Calu3 (cell line): ENCODE measurements at regions not wholly inside any gene's neighbourhood (a gene's known extent, or its start where the extent isn't known, plus 50 kb on each side); places are given as distances from the start of the nearest gene placed in this dataset.

Source experiments
- BruUV-seq: library from RNA; stranded (reverse); fragments of 400-500 nt; replicated peaks from 2 replicates; lab custom pipeline; 2021; lab: Mats Ljungman, UMichigan
- CTCF ChIA-PET: fragments of 300-600 bp; sonication (Branson Sonifier 250); formaldehyde crosslinking; loops from one replicate; lab custom pipeline; 2022; ENCODE audit warnings: antibody characterized with exemption; lab: Charles Lee
- DNase-seq: peaks from one replicate; pipeline ENCODE4 v3.0.0; 2022
- H3K27ac Mint-ChIP-seq: one replicate; pipeline ENCODE4 v1.8.0; 2022; ENCODE audit warnings: mixed read lengths; ENCODE audit not compliant: unreplicated experiment
- H3K27me3 Mint-ChIP-seq: one replicate; pipeline ENCODE4 v1.8.0; 2022; ENCODE audit warnings: mixed read lengths; ENCODE audit not compliant: unreplicated experiment
- H3K36me3 Mint-ChIP-seq: one replicate; pipeline ENCODE4 v1.8.0; 2022; ENCODE audit warnings: mild to moderate bottlenecking, moderate library complexity, mixed read lengths; ENCODE audit not compliant: insufficient read depth, unreplicated experiment
- H3K4me1 Mint-ChIP-seq: one replicate; pipeline ENCODE4 v1.8.0; 2022; ENCODE audit warnings: mild to moderate bottlenecking, low read depth, mixed read lengths; ENCODE audit not compliant: unreplicated experiment
- H3K4me3 Mint-ChIP-seq: one replicate; pipeline ENCODE4 v1.8.0; 2022; ENCODE audit warnings: mild to moderate bottlenecking, low read depth, moderate library complexity, mixed read lengths; ENCODE audit not compliant: unreplicated experiment
- H3K9me3 Mint-ChIP-seq: one replicate; pipeline ENCODE4 v1.8.0; 2022; ENCODE audit warnings: low read depth, mixed read lengths; ENCODE audit not compliant: unreplicated experiment
- CTCF ChIP-seq: fragments of 200-600 bp; IDR thresholded peaks from one replicate; pipeline ENCODE4 v1.8.0; 2022; ENCODE audit warnings: antibody characterized with exemption; ENCODE audit not compliant: unreplicated experiment
- intact Hi-C: fragments of 100-400 bp; cut with micrococcal nuclease; formaldehyde crosslinking; loops from one replicate; pipeline ENCODE4 v1.10.0; 2022; ENCODE audit not compliant: unreplicated experiment

GRCh38 chr3:106302451-106303221 lies 433.8 kb upstream of the CBLB start:
- H3K4me1 Mint-ChIP-seq: peaks cover 10% of the 10 kb centered on the region
- CTCF ChIA-PET: no interaction called here
- no peaks in the 10 kb centered on the region for H3K36me3 Mint-ChIP-seq
- no peak overlapping the region for H3K4me3 Mint-ChIP-seq
- BruUV-seq: no TSS peak
- no peak overlapping the region for H3K27ac Mint-ChIP-seq
- TF ChIP-seq CTCF: no peak
- H3K27me3 Mint-ChIP-seq: no peaks in the 10 kb centered on the region
- intact Hi-C loops: no loop called here
- DNase-seq: no peak
- H3K9me3 Mint-ChIP-seq: no peaks in the 10 kb centered on the region

- peaks cover 10% of the 10 kb centered on the region for H3K4me1 Mint-ChIP-seq
- CTCF ChIA-PET: no interaction called here
- H3K4me3 Mint-ChIP-seq: no peak overlapping the region
- H3K27me3 Mint-ChIP-seq: no peaks in the 10 kb centered on the region
- H3K9me3 Mint-ChIP-seq: no peaks in the 10 kb centered on the region
- TF ChIP-seq CTCF: no peak
- no TSS peak for BruUV-seq
- no peaks in the 10 kb centered on the region for H3K36me3 Mint-ChIP-seq
- no peak overlapping the region for H3K27ac Mint-ChIP-seq
- intact Hi-C loops: no loop called here
- DNase-seq: no peak
These were observed 435.0 kb upstream of the CBLB start for GRCh38 chr3:106303766-106304165.

GRCh38 chr3:106305127-106305526 lies 436.3 kb upstream of the CBLB start:
- CTCF ChIA-PET: no interaction called here
- H3K27ac Mint-ChIP-seq: no peak overlapping the region
- no peaks in the 10 kb centered on the region for H3K9me3 Mint-ChIP-seq
- no peak for TF ChIP-seq CTCF
- no peak for DNase-seq
- no peaks in the 10 kb centered on the region for H3K4me1 Mint-ChIP-seq
- BruUV-seq: no TSS peak
- H3K36me3 Mint-ChIP-seq: no peaks in the 10 kb centered on the region
- intact Hi-C loops: no loop called here
- H3K4me3 Mint-ChIP-seq: no peak overlapping the region
- H3K27me3 Mint-ChIP-seq: no peaks in the 10 kb centered on the region

- no peak for TF ChIP-seq CTCF
- intact Hi-C loops: no loop called here
- CTCF ChIA-PET: no interaction called here
- Mint-ChIP-seq H3K27ac (no peak overlapping the region), H3K27me3 (no peaks in the 10 kb centered on the region), H3K9me3 (no peaks in the 10 kb centered on the region), H3K36me3 (no peaks in the 10 kb centered on the region), H3K4me3 (no peak overlapping the region), H3K4me1 (no peaks in the 10 kb centered on the region)
- DNase-seq: no peak
- no TSS peak for BruUV-seq
These were observed 437.1 kb upstream of the CBLB start for GRCh38 chr3:106305882-106306435.
